GM06990 (cell line): ENCODE measurements at regions not wholly inside any gene's neighbourhood (a gene's known extent, or its start where the extent isn't known, plus 50 kb on each side); places are given as distances from the start of the nearest gene placed in this dataset.
A peak's percentile ranks its signal among the peaks of the same experiment; 100 is the strongest.

Source experiments
- DNase-seq: peaks from one replicate; pipeline ENCODE4 v3.0.0-alpha.2; 2011; ENCODE audit not compliant: insufficient read length; ENCODE audit errors: extremely low read depth
- H3K27me3 ChIP-seq: replicated peaks from 2 replicates; pipeline ENCODE4 v1.6.0; 2011; ENCODE audit warnings: low read length; ENCODE audit not compliant: control insufficient read depth, insufficient read depth
- H3K36me3 ChIP-seq: 2 replicates; pipeline ENCODE4 v1.5.1; 2011; ENCODE audit warnings: low read length; ENCODE audit not compliant: control insufficient read depth, insufficient read depth
- H3K4me3 ChIP-seq: replicated peaks from 2 replicates; pipeline ENCODE4 v1.5.1; 2011; ENCODE audit warnings: low read depth, mild to moderate bottlenecking, control low read depth, low read length
- CTCF ChIP-seq: IDR thresholded peaks from 2 replicates; pipeline ENCODE4 v1.5.1; 2011; ENCODE audit warnings: low read length, control low read depth, mild to moderate bottlenecking, inconsistent platforms; ENCODE audit not compliant: insufficient read depth, poor library complexity, severe bottlenecking

GRCh38 chr2:74074487-74074886, 73.2 kb downstream of the BOLA3 start:
- no peaks in the 10 kb centered on the region for H3K27me3 ChIP-seq
- H3K4me3 ChIP-seq: no peak overlapping the region
- no peak for DNase-seq
- TF ChIP-seq CTCF: no peak
- H3K36me3 ChIP-seq: no peaks in the 10 kb centered on the region; the same call in none of the 2 replicates

GRCh38 chr2:74076074-74076470, 71.6 kb downstream of the BOLA3 start:
- no peak for TF ChIP-seq CTCF
- Histone ChIP-seq H3K36me3 (peaks cover 7% of the 10 kb centered on the region), H3K27me3 (no peaks in the 10 kb centered on the region), H3K4me3 (no peak overlapping the region)
- DNase-seq: no peak

GRCh38 chr2:74077636-74078035, 70.1 kb downstream of the BOLA3 start:
- Histone ChIP-seq H3K27me3 (no peaks in the 10 kb centered on the region), H3K4me3 (no peak overlapping the region), H3K36me3 (peaks cover 14% of the 10 kb centered on the region)
- DNase-seq: no peak
- no peak for TF ChIP-seq CTCF

GRCh38 chr2:74078466-74078865, 69.2 kb downstream of the BOLA3 start:
- no peak for TF ChIP-seq CTCF
- DNase-seq: no peak
- H3K36me3 ChIP-seq: peaks cover 22% of the 10 kb centered on the region
- no peak overlapping the region for H3K4me3 ChIP-seq
- H3K27me3 ChIP-seq: no peaks in the 10 kb centered on the region

- no peaks in the 10 kb centered on the region for H3K27me3 ChIP-seq
- H3K36me3 ChIP-seq: peaks cover 25% of the 10 kb centered on the region
- TF ChIP-seq CTCF: no peak
- no peak overlapping the region for H3K4me3 ChIP-seq
- DNase-seq: peak; percentile 70
These were observed 68.0 kb downstream of the BOLA3 start for GRCh38 chr2:74079522-74080341.
